CD4-positive, alpha-beta T cell treated with Interleukin-10 for 1 hour (primary cell): ENCODE measurements at regions not wholly inside any gene's neighbourhood (a gene's known extent, or its start where the extent isn't known, plus 50 kb on each side); places are given as distances from the start of the nearest gene placed in this dataset.

Experiments used
- DNase-seq: peaks from one replicate; pipeline ENCODE4 v3.0.0-alpha.2; 2020

GRCh38 chr3:178397202-178397601, 139.0 kb upstream of the KCNMB2 start:
- no peak for DNase-seq

DNA sequence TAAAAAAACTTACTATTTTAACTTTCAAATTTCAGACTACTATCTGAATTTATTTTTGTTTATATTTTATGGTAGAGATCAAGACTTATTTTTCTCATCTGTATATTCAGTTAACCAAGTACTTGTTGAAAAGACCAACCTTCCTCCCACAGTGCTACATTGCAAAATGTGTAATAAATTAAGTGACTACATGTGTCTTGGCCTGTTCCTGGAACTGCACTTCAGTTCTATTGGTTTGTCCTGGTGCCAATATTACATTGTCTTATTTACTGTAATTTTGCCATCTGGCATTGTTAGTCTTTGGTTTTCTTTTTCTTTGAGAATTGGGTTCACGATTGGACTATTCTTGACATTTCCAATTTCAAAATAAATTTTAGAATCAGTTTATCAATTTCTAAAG, 138.4 kb upstream of the KCNMB2 start:
- no peak for DNase-seq

GRCh38 chr3:178404961-178405360, 131.3 kb upstream of the KCNMB2 start:
- DNase-seq = no peak

- no peak for DNase-seq
These were observed 130.7 kb upstream of the KCNMB2 start for GRCh38 chr3:178405531-178405930.

- DNase-seq = no peak
These were observed 130.0 kb upstream of the KCNMB2 start for GRCh38 chr3:178406206-178406605.

- no peak for DNase-seq
These were observed 120.9 kb upstream of the KCNMB2 start for GRCh38 chr3:178415384-178415783.

GRCh38 chr3:178417736-178418135, 118.5 kb upstream of the KCNMB2 start:
- DNase-seq = no peak

GRCh38 chr3:178419071-178419470, 117.2 kb upstream of the KCNMB2 start:
- DNase-seq = no peak

- DNase-seq = no peak
These were observed 116.2 kb upstream of the KCNMB2 start for GRCh38 chr3:178420033-178420432.

DNA sequence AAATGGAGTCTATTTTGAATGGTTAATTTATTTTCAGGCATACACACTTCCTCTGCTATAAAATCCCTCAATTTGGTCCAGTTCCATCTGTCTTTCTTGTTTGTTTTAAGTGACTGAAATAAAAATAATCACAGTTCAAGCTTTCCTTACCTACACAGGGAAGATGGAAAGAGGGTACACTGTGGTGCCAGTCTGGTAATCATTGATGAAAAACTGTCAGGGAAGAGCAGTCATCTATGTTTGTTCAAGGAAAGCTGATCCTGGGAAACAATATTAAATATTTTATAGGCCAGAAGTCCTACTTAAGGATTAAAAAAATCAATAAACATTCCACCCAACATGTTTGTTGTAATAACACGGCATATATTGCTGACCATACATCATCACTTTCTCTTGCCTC, 115.2 kb upstream of the KCNMB2 start:
- DNase-seq = no peak

- no peak for DNase-seq
These were observed 113.8 kb upstream of the KCNMB2 start for GRCh38 chr3:178422406-178422805.

GRCh38 chr3:178428037-178428436, 108.2 kb upstream of the KCNMB2 start:
- DNase-seq = no peak

- no peak for DNase-seq
These were observed 101.9 kb upstream of the KCNMB2 start for GRCh38 chr3:178434206-178434805.

DNA sequence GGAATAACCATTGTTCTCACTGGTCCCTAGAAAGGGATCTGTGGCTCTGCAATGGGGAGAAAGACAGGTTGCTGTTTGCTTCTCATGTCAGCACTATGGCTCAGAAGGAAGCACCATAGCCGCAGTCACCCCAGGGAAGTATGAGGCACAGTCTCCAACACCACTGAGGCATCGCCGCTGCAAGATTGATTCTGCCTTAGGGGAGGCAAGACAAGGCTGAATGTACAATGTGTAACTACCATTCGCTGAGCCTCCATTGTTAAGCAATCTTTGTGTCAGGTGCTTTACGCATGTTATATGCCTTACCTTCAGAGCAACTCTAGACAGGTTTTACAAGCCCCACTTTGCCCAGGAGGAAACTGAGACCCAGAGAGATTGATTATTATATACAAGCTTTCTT, 100.7 kb upstream of the KCNMB2 start:
- no peak for DNase-seq

DNA sequence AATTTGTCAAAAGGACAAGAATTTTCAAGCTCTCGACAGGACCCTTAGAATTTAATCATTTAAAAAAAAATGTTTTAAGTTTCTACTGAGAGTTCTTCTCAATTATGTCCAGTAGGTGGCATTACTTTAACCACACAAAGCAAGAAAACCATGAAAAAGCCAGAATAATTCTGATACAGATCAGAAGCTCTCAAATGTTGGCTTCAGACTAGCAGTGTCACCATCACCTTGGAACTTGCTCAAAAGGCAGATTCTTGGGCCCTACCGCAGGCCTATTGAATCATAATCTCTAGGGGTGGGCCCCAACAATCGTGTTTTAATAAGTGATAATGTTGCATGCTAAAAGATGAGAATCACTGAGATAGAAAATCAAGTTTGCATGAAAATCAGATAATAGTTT, 99.5 kb upstream of the KCNMB2 start:
- peak; percentile 1 for DNase-seq

DNA sequence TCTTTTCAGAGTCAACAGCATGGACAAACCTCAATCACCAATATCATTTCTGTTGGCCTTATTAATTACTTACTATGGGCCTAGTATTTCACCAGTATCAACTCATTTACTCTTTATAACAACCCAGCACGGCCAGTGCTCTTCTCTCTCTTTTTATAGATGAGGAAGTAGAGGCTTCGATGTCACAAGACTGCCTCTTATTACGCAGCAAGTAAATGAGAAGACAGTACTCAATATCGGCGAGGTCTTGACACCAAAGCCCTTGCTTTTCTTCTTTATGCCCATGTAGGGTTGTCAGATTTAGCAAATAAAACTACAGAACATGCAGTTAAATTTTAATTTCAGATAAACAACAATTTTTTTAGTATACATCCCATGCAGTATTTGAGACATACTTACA, 99.0 kb upstream of the KCNMB2 start:
- DNase-seq = no peak

- DNase-seq = no peak
These were observed 96.7 kb upstream of the KCNMB2 start for GRCh38 chr3:178439504-178439903.

DNA sequence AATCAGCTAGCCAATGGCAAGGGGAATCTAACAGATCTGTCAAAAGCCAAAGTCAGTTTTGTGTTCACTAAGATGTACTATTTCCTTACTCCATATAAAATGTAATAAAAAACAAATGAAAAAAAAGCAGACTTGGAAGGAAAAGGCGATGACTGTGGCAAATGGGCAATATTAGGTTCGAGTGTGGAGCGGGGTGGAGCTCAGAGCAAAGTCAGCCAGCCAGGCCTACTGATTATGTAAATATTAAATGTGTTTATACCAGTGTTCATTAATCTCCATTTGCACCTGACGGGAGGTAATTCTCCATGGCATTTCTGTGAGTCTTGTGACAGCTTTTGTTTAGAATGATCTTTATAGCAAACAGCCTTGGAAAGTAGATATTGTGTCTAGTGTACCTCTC, 96.2 kb upstream of the KCNMB2 start:
- no peak for DNase-seq

DNA sequence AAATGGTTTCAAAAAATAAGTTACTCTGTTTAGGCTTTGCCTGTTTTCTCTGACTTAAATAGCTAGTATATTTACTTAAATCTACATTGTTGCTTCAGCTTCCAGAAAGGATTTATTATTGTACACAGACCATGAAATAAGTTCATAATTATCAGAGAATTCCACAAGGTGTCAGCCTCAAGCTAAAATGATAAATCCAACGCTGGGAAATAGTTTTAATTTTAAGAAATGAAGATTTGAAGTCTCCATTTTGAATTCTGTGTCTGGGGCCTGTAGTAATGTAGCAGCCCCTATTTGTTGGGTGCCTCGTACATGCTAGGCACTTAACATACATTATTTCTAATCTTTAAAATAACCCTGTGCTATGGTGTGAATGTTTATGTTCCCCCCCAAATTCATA, 92.6 kb upstream of the KCNMB2 start:
- DNase-seq = no peak

GRCh38 chr3:178445139-178445538, 91.1 kb upstream of the KCNMB2 start:
- no peak for DNase-seq

- DNase-seq = no peak
These were observed 90.2 kb upstream of the KCNMB2 start for GRCh38 chr3:178446059-178446458.

DNA sequence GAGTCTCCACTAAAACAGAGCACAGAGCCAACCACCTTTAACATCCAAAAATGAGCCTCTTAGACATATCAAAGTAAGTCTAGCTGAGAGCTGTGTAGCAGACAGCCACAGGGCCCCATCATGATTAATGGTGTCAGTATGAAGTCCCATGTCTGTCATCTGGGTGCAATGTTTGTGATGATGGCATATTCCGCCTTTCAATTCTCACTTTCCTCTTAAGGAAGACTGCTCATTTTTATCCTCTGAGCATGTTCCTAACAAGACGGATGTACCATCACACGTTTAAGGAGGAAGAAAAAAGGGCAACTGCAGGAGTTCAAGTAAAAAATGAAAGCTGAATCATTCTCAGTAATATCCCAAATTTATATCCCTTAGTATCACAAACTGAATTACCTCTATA, 85.8 kb upstream of the KCNMB2 start:
- no peak for DNase-seq

DNA sequence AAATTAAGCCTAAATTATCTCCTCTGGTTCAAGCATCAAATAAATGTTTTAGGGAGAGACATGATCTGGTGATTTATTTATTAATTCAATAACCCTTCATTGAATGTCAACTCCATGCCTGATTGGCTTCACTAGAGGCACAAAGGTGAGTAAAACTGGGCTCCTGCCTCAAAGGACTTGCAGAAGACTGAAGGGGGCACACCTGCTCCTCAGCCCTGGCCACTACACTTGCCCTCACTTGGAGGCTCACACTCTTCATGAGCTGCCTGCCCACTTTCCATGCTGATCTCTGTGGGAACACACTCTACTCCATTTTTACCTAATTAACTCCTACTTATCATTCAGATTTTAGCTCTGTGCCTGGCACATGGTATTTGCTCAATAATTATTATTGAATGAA, 84.4 kb upstream of the KCNMB2 start:
- no peak for DNase-seq

- DNase-seq = no peak
These were observed 81.5 kb upstream of the KCNMB2 start for GRCh38 chr3:178454726-178455125.

- DNase-seq = no peak
These were observed 81.0 kb upstream of the KCNMB2 start for GRCh38 chr3:178455226-178455625.

DNA sequence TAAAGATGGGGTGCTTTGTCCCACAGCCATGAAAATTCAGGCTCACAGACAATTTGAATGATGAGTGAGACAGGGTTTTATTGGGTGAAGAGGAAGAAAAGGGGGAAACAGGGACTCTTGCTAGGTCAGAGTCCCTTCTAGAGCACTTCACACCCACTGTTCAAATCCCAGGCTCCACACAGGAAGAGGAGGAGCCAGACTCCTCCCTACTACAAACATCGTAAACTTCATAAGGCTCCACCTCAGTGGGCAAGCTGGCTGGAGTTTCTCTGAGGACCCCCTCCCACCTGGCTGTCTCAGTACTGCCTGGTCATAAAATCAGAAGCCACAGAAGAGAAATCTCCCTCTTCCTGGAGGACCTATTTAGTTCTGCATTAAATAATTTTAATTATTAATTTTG, 80.3 kb upstream of the KCNMB2 start:
- no peak for DNase-seq
